ENCODE measurements at regions not wholly inside any gene's neighbourhood (a gene's known extent, or its start where the extent isn't known, plus 50 kb on each side); places are given as distances from the start of the nearest gene placed in this dataset.

- Histone ChIP-seq H3K9ac (ENCODE audit: extremely low read depth, insufficient read length, low read length) (no peak overlapping the region), H4K20me1 (ENCODE audit: control insufficient read depth, insufficient read depth, insufficient read length) (no peaks in the 10 kb centered on the region), H3K4me2 (ENCODE audit: insufficient read depth, insufficient read length, low read length) (no peak overlapping the region), H3K14ac (ENCODE audit: insufficient read depth, low read length) (no peak overlapping the region), H3K4ac (ENCODE audit: low read depth, low read length) (no peak overlapping the region), H2AFZ (ENCODE audit: low read length) (no peak overlapping the region), H4K5ac (ENCODE audit: insufficient read length, low read depth, low read length) (no peak overlapping the region), H3K56ac (ENCODE audit: insufficient read length, low read depth, low read length) (no peak overlapping the region), H2BK15ac (ENCODE audit: low read depth, low read length) (no peak overlapping the region), H3K23me2 (ENCODE audit: insufficient read length, low read depth, low read length, poor library complexity, severe bottlenecking) (no peaks in the 10 kb centered on the region), H2AK5ac (ENCODE audit: insufficient read length, low read length) (no peak overlapping the region), H3K9me3 (ENCODE audit: control insufficient read depth, low read depth, low read length) (no peaks in the 10 kb centered on the region), H3T11ph (ENCODE audit: low read length) (no peak overlapping the region), H3K4me1 (ENCODE audit: insufficient read depth, low read length) (peaks cover 3% of the 10 kb centered on the region; the same call in 1 of the 2 replicates), H2BK120ac (ENCODE audit: low read depth, low read length, poor library complexity, severe bottlenecking) (no peak overlapping the region), H3K23ac (ENCODE audit: insufficient read length, low read depth, low read length) (no peak overlapping the region), H3K79me1 (ENCODE audit: insufficient read depth, low read depth, low read length, poor library complexity, severe bottlenecking) (no peaks in the 10 kb centered on the region), H3K27ac (ENCODE audit: insufficient read length, low read depth, low read length) (no peak overlapping the region), H3K27me3 (ENCODE audit: insufficient read depth, low read length) (no peaks in the 10 kb centered on the region), H2BK20ac (ENCODE audit: low read depth, low read length, poor library complexity, severe bottlenecking) (no peak overlapping the region), H4K8ac (replicated peaks; ENCODE audit: insufficient read length, low read depth, low read length) (no peak overlapping the region), H3K18ac (ENCODE audit: insufficient read length, low read depth, low read length) (no peak overlapping the region), H2BK12ac (ENCODE audit: insufficient read length, low read depth, low read length) (no peak overlapping the region), H2BK5ac (ENCODE audit: insufficient read length, low read length) (no peak overlapping the region), H3K79me2 (ENCODE audit: insufficient read depth, low read length) (no peaks in the 10 kb centered on the region), H4K91ac (ENCODE audit: insufficient read length, low read depth, low read length) (no peak overlapping the region)
- Mint-ChIP-seq H3K36me3 (ENCODE audit: insufficient read depth in 1 of 3, low read depth in 3 of 3) (no peaks in the 10 kb centered on the region; a peak in 1 of 7 replicates), H3K27ac (no peak overlapping the region), H3K27me3 (ENCODE audit: low read depth) (peaks cover 3% of the 10 kb centered on the region), H3K4me3 (no peak overlapping the region), H3K9me3 (peaks cover 2 to 3% of the 10 kb centered on the region in 2 experiments; a peak in 3 of 5 replicates), H3K4me1 (no peaks in the 10 kb centered on the region; a peak in 1 of 4 replicates)
- no CpG with 5 or more reads among the region's 1 CpG for WGBS (ENCODE audit: extremely low coverage, insufficient read length, low lambda C conversion rate)
- no peak for DNase-seq
- no peak for TF ChIP-seq CTCF (conservative IDR thresholded peaks at IDR 0.05)
These were observed 127.0 kb downstream of the SEC23IP start for GRCh38 chr10:120019568-120019967.

Measured in H9 (cell line).